Body of pancreas (tissue), 4 donors: ENCODE measurements at regions not wholly inside any gene's neighbourhood (a gene's known extent, or its start where the extent isn't known, plus 50 kb on each side); places are given as distances from the start of the nearest gene placed in this dataset.

Source experiments
- CTCF ChIP-seq, 7 experiments: fragments of 450-650 bp in 4 of 7; fragments of 200-600 bp in 3 of 7; sonication (generic) in 3 of 7; IDR thresholded peaks; one replicate each; pipeline ENCODE4 v1.5.1; 2016 to 2019; ENCODE audit warnings: antibody characterized with exemption in 7 of 7
- POLR2A ChIP-seq, 3 donors: fragments of 450-650 bp; IDR thresholded peaks; one replicate each; pipeline ENCODE4 v1.6.1; 2016; ENCODE audit warnings: antibody characterized with exemption in 3 of 3, mild to moderate bottlenecking in 2 of 3

DNA sequence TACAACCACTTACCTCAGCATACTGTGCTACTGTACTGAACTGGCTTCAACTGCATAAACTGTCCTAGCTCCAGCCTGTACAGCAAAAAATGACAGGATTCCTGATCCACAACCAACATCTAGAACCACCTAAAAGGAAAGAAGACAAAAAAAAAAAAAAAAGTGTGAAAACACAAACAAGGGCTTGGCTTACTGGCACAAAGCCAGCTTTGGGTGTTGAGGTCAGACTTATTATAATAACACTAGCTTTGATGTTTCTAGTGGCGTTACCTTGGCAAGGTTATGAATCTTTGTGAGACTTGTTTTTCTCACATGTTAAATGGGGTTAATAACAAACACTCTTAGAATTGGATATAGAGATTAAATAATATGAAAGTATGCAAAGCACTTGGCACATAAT lies 148.5 kb upstream of the PUM3 start:
- TF ChIP-seq CTCF (IDR thresholded peaks at IDR 0.05): no peak
- no peak for TF ChIP-seq POLR2A (IDR thresholded peaks at IDR 0.05)
